Mesenchymal stem cell (in vitro differentiated cells and primary cell): ENCODE measurements at regions not wholly inside any gene's neighbourhood (a gene's known extent, or its start where the extent isn't known, plus 50 kb on each side); places are given as distances from the start of the nearest gene placed in this dataset.

Experiments
- DNase-seq: peaks from one replicate; pipeline ENCODE4 v3.0.0-alpha.2; 2013
- H2AFZ ChIP-seq: one replicate; pipeline ENCODE4 v1.6.1; 2013; ENCODE audit warnings: low read depth, mild to moderate bottlenecking, control low read depth, inconsistent platforms, low read length, moderate library complexity
- H2AK5ac ChIP-seq: 2 replicates; pipeline ENCODE4 v1.6.1; 2013; ENCODE audit warnings: low read length, moderate library complexity, mild to moderate bottlenecking, inconsistent platforms; ENCODE audit not compliant: severe bottlenecking
- H2BK120ac ChIP-seq: one replicate; pipeline ENCODE4 v1.6.1; 2013; ENCODE audit warnings: low read depth, mild to moderate bottlenecking, inconsistent platforms, low read length, moderate library complexity
- H2BK12ac ChIP-seq, 2 experiments: one replicate each; pipeline ENCODE4 v1.6.1; 2013; ENCODE audit warnings: inconsistent platforms in 2 of 2, low read length in 2 of 2, mild to moderate bottlenecking in 2 of 2, moderate library complexity in 2 of 2, control low read depth in 1 of 2
- H2BK15ac ChIP-seq: one replicate; pipeline ENCODE4 v1.6.1; 2013; ENCODE audit warnings: mild to moderate bottlenecking, low read depth, inconsistent platforms; ENCODE audit not compliant: poor library complexity, severe bottlenecking
- H2BK5ac ChIP-seq: 2 replicates; pipeline ENCODE4 v1.6.1; 2013; ENCODE audit warnings: low read depth, mild to moderate bottlenecking, low read length, control low read depth, inconsistent platforms; ENCODE audit not compliant: poor library complexity, severe bottlenecking
- H3K14ac ChIP-seq, 2 experiments: one replicate each; pipeline ENCODE4 v1.6.1; 2013; ENCODE audit warnings: inconsistent platforms in 2 of 2, low read length in 2 of 2, control low read depth in 1 of 2, mild to moderate bottlenecking in 1 of 2, moderate library complexity in 1 of 2
- H3K18ac ChIP-seq, 2 experiments: one replicate each; pipeline ENCODE4 v1.6.1; 2013; ENCODE audit warnings: inconsistent platforms in 2 of 2, low read length in 2 of 2, control low read depth in 1 of 2, low read depth in 1 of 2, mild to moderate bottlenecking in 1 of 2
- H3K23ac ChIP-seq, 2 experiments: one replicate each; pipeline ENCODE4 v1.6.1; 2013; ENCODE audit warnings: inconsistent platforms in 2 of 2, low read length in 2 of 2, mild to moderate bottlenecking in 2 of 2, moderate library complexity in 2 of 2, control low read depth in 1 of 2
- H3K27ac ChIP-seq: 2 replicates; pipeline ENCODE4 v1.5.1; 2013; ENCODE audit warnings: mild to moderate bottlenecking, moderate library complexity, low read length, control low read depth, inconsistent platforms; ENCODE audit not compliant: poor library complexity, severe bottlenecking
- H3K27me3 ChIP-seq, 2 experiments: 2 replicates each; pipeline versions ENCODE4 v1.6.1 to v1.7.0; 2013; ENCODE audit warnings: low read length in 2 of 2, mild to moderate bottlenecking in 2 of 2, moderate library complexity in 2 of 2, control low read depth in 1 of 2, inconsistent platforms in 1 of 2; ENCODE audit not compliant: control insufficient read depth in 1 of 2, insufficient read depth in 1 of 2
- H3K36me3 ChIP-seq, 2 experiments: 2 replicates each; pipeline versions ENCODE4 v1.6.1 to v1.7.0; 2013; ENCODE audit warnings: low read length in 2 of 2, control low read depth in 1 of 2, inconsistent platforms in 1 of 2, low read depth in 1 of 2, mild to moderate bottlenecking in 1 of 2; ENCODE audit not compliant: insufficient read depth in 2 of 2, control insufficient read depth in 1 of 2
- H3K4ac ChIP-seq, 2 experiments: one replicate each; pipeline ENCODE4 v1.6.1; 2013; ENCODE audit warnings: inconsistent platforms in 2 of 2, low read length in 2 of 2, mild to moderate bottlenecking in 2 of 2, moderate library complexity in 2 of 2, control low read depth in 1 of 2, low read depth in 1 of 2
- H3K4me1 ChIP-seq: 2 replicates; pipeline ENCODE4 v1.6.1; 2013; ENCODE audit warnings: low read depth, low read length, control low read depth; ENCODE audit not compliant: control insufficient read depth, insufficient read depth
- H3K4me2 ChIP-seq: 2 replicates; pipeline ENCODE4 v1.6.1; 2013; ENCODE audit warnings: low read length, mild to moderate bottlenecking, inconsistent platforms; ENCODE audit not compliant: poor library complexity, severe bottlenecking
- H3K4me3 ChIP-seq, 2 experiments: 2 replicates each; pipeline versions ENCODE4 v1.5.1 to v1.7.0; 2013; ENCODE audit warnings: low read length in 2 of 2, mild to moderate bottlenecking in 2 of 2, control low read depth in 1 of 2, low read depth in 1 of 2; ENCODE audit not compliant: insufficient read depth in 1 of 2
- H3K79me1 ChIP-seq: replicated peaks from 2 replicates; pipeline ENCODE4 v1.6.1; 2013; ENCODE audit warnings: mild to moderate bottlenecking, control low read depth, low read length, inconsistent platforms; ENCODE audit not compliant: poor library complexity, severe bottlenecking
- H3K9ac ChIP-seq: 2 replicates; pipeline ENCODE4 v1.7.0; 2013; ENCODE audit warnings: mild to moderate bottlenecking, low read length, moderate library complexity
- H3K9me3 ChIP-seq: 2 replicates; pipeline ENCODE4 v1.7.0; 2013; ENCODE audit warnings: mild to moderate bottlenecking, low read length; ENCODE audit not compliant: control insufficient read depth
- H4K8ac ChIP-seq: one replicate; pipeline ENCODE4 v1.6.1; 2013; ENCODE audit warnings: inconsistent platforms, mild to moderate bottlenecking, low read length, moderate library complexity
- H4K91ac ChIP-seq: one replicate; pipeline ENCODE4 v1.6.1; 2013; ENCODE audit warnings: mild to moderate bottlenecking, low read length, inconsistent platforms
- WGBS: methylation state at CpG from one replicate; pipeline ENCODE4 v1.1.7; 2013; ENCODE audit warnings: mixed read lengths; 5-methylcytosine and 5-hydroxymethylcytosine counted together

DNA sequence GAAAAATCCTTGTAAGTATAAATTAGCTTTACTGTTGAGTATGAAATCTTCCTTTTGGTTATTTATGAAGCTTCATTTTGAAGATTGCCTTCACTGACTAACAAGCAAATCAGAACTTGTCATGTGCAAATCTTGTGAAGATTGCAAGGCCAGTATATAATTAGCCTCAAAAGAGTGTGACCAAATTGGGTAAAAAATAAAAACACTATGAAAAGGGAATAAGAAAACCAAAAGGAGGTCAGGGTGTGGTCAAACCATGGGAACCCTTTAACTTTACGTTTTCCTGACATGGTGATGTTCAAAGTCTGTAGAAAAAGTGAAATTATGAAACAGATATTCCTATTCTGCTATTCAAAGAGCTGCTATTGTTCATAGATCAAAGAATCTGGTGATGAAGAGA is 230.3 kb downstream of the BCAT1 start:
- peaks cover 2% of the 10 kb centered on the region for H3K4me1 ChIP-seq
- H4K91ac ChIP-seq, result no peak overlapping the region
- H2BK5ac ChIP-seq, result no peak overlapping the region
- no peak overlapping the region for H3K14ac ChIP-seq
- no peaks in the 10 kb centered on the region for H3K9me3 ChIP-seq
- H3K18ac ChIP-seq, result no peak overlapping the region
- no peaks in the 10 kb centered on the region for H3K79me1 ChIP-seq
- no peak overlapping the region for H4K8ac ChIP-seq
- no peak overlapping the region for H3K23ac ChIP-seq
- no peak overlapping the region for H2AFZ ChIP-seq
- H3K9ac ChIP-seq, result no peak overlapping the region
- no peaks in the 10 kb centered on the region for H3K27me3 ChIP-seq
- no peak overlapping the region for H2AK5ac ChIP-seq
- no peak overlapping the region for H3K27ac ChIP-seq
- H3K36me3 ChIP-seq, result no peaks in the 10 kb centered on the region
- no CpG with 5 or more reads among the region's 1 CpG for WGBS
- no peak overlapping the region for H2BK12ac ChIP-seq
- DNase-seq, result no peak
- no peak overlapping the region for H3K4me3 ChIP-seq
- H3K4me2 ChIP-seq, result no peak overlapping the region
- no peak overlapping the region for H2BK120ac ChIP-seq
- H3K4ac ChIP-seq, result no peak overlapping the region
- no peak overlapping the region for H2BK15ac ChIP-seq

DNA sequence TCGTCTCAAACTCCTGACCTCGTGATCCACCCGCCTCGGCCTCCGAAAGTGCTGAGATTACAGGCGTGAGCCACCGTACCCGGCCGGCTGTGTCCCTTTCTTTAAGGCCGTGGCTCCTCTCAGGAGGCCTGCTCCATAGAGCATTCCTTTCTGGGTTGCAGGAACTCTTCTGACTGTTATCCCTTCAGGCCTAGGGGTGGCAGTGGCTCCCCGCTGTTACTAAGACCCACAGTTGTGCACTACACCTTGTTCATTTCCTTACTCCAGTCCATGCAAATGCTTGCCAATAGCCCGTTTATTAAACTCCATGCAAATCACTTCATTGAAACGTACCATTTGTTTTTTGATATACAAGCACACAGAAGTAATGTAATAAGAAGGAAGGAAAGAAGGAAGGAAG is 234.7 kb downstream of the BCAT1 start:
- Histone ChIP-seq H4K8ac (no peak overlapping the region), H2BK15ac (no peak overlapping the region), H2AFZ (no peak overlapping the region), H3K79me1 (no peaks in the 10 kb centered on the region), H3K23ac (no peak overlapping the region), H4K91ac (no peak overlapping the region), H3K4me3 (no peak overlapping the region), H2BK5ac (no peak overlapping the region), H3K4me2 (no peak overlapping the region), H2AK5ac (no peak overlapping the region), H2BK120ac (no peak overlapping the region), H3K27me3 (no peaks in the 10 kb centered on the region), H3K9me3 (no peaks in the 10 kb centered on the region), H3K4ac (no peak overlapping the region), H3K14ac (no peak overlapping the region), H3K9ac (no peak overlapping the region), H3K18ac (no peak overlapping the region), H3K4me1 (no peaks in the 10 kb centered on the region), H2BK12ac (no peak overlapping the region), H3K27ac (no peak overlapping the region), H3K36me3 (no peaks in the 10 kb centered on the region)
- no peak for DNase-seq
- WGBS, result 98% methylated on average over 12 of the region's 13 CpGs

DNA sequence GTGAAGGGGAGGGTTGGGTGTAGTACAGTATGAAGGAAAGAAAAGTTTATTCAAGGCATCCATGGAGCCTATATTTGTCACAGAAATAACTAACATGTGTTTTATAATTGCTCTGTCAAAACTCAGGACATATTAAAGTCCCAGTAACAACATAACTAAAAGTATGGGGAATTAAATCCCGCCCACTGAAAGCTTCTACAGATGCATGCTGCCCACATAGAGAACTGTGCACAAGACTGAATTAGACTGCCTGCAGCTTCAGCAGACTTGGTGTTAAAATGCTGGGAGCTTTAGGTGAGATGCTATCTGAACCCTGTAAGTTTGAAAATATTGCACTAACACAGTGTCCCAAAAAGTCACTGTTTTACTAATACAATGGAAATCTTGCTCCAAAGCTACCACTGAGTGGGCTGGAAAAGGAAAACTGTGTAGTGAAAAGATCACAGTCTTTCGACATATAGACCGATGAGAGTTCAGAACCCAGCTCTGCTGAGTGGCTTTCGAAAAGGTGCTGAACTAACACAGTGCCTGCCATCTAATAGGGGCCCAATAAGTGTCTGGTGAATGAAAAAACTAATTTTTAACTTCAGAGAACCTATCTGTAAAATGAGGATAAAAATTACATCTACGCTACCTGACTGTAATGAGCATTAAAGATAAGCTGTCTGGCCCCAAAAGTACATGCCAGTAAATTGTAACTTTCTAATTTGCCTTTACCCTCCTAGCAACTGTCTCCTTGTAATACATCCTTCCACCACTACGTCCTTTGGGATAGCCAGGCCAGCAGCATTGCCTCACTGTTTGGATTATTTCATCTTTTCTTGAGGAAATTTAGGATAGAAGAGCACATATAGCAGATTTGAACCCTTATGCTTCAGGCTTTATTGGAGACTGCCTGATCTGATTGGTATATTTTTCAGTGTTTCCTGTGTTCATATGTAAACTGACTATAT is 237.6 kb downstream of the BCAT1 start:
- Histone ChIP-seq H3K4me2 (no peak overlapping the region), H2BK15ac (no peak overlapping the region), H2BK12ac (no peak overlapping the region), H3K23ac (no peak overlapping the region), H4K8ac (no peak overlapping the region), H2BK5ac (no peak overlapping the region), H3K14ac (no peak overlapping the region), H3K4me3 (no peak overlapping the region), H3K79me1 (no peaks in the 10 kb centered on the region), H4K91ac (no peak overlapping the region), H3K27me3 (no peaks in the 10 kb centered on the region), H3K9me3 (no peaks in the 10 kb centered on the region), H2BK120ac (no peak overlapping the region), H2AFZ (no peak overlapping the region), H3K9ac (no peak overlapping the region), H3K4ac (no peak overlapping the region), H3K36me3 (no peaks in the 10 kb centered on the region), H3K18ac (no peak overlapping the region), H2AK5ac (no peak overlapping the region), H3K4me1 (no peaks in the 10 kb centered on the region), H3K27ac (no peak overlapping the region)
- no peak for DNase-seq
- 95% methylated on average over 5 of the region's 6 CpGs for WGBS

DNA sequence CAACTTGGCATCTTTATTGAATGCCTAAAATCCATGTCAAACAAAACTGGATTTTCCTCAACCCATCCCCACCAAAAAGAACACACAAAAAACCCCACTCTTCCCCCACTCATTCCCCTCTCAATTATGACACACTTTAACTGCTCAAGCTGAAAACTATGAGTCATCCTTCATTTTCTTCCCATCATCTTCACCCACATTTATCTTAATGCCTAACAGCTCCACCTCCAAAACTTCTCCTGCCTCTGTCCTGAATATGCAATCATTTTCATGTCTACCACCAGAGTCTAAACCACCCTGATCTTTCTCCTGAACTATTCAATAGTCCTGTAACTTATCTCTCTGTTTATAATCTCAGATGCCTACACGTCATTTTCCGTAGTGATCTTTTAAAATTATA is 239.7 kb downstream of the BCAT1 start:
- H2BK15ac ChIP-seq, result no peak overlapping the region
- H3K14ac ChIP-seq, result no peak overlapping the region
- no peak overlapping the region for H3K18ac ChIP-seq
- H3K9me3 ChIP-seq, result no peaks in the 10 kb centered on the region
- WGBS, result 66% methylated on average over 2 of the region's 2 CpGs
- H3K27ac ChIP-seq, result no peak overlapping the region
- H2AFZ ChIP-seq, result no peak overlapping the region
- no peaks in the 10 kb centered on the region for H3K27me3 ChIP-seq
- no peak overlapping the region for H2BK120ac ChIP-seq
- no peak overlapping the region for H2AK5ac ChIP-seq
- H3K4me2 ChIP-seq, result no peak overlapping the region
- no peak overlapping the region for H3K4ac ChIP-seq
- no peak overlapping the region for H4K91ac ChIP-seq
- no peaks in the 10 kb centered on the region for H3K36me3 ChIP-seq
- no peaks in the 10 kb centered on the region for H3K79me1 ChIP-seq
- no peak overlapping the region for H2BK5ac ChIP-seq
- H3K4me3 ChIP-seq, result no peak overlapping the region
- no peak overlapping the region for H3K23ac ChIP-seq
- H2BK12ac ChIP-seq, result no peak overlapping the region
- DNase-seq, result peak; percentile 48
- no peaks in the 10 kb centered on the region for H3K4me1 ChIP-seq
- no peak overlapping the region for H3K9ac ChIP-seq
- no peak overlapping the region for H4K8ac ChIP-seq
